ENCODE measurements at regions not wholly inside any gene's neighbourhood (a gene's known extent, or its start where the extent isn't known, plus 50 kb on each side); places are given as distances from the start of the nearest gene placed in this dataset.

- TF ChIP-seq CTCF (IDR thresholded peaks at IDR 0.05) (no peak), POLR2A (IDR thresholded peaks at IDR 0.05) (no peak)
These were observed 1145.0 kb downstream of the RPA4 start for GRCh38 chrX:98028691-98029090.
